AG08396 (cell line): ENCODE measurements at regions not wholly inside any gene's neighbourhood (a gene's known extent, or its start where the extent isn't known, plus 50 kb on each side); places are given as distances from the start of the nearest gene placed in this dataset.
"Not testable (repeated sequence)": the region's sequence is repeated elsewhere in the genome, so short reads cannot be mapped to it uniquely, and the experiment has no call there.

Experiments used
- DNase-seq: peaks from one replicate; pipeline ENCODE4 v3.0.0; 2012; ENCODE audit warnings: low spot score, mixed read lengths

DNA sequence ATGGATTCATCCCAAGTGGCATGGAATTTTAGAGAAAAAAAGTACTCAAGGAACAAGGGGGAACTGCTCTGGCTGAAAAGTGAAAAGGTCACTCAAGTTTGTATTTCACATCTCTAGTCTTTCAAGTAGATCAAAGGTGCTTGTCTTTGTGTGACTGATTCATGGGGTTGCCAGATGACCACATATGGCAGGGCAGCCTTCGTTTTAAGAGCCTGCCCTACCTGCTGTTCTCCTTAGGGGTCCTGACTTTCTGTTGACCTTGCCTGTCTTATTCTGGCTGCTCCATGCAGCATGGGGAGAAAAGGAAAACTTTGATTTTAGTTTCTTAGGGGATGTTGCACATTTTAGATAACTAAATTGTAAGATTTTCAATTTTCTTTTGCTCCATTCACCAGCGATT lies 877.7 kb downstream of the TLE1 start:
- no peak for DNase-seq

GRCh38 chr9:80811003-80811402 lies 878.3 kb downstream of the TLE1 start:
- peak; percentile 7 for DNase-seq

DNA sequence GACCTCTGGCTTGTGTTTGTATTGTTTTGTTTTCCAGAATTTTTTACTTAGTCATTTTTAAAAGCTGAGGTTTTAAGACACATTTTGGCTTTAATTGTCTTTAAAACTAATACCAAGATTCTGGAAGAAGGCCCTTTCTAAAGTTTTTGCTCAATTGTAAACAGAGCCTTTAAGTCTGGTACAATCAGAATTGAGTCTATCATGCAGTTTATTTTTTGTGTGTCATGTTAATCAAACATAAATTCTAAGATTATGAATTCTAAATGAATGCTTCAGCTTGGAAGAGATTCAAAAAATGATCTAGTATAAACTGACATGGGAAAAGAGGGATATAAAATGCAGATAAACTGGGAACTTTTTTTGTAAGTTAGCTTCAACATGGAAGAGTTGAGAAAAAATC lies 882.7 kb downstream of the TLE1 start:
- DNase-seq, result no peak

DNA sequence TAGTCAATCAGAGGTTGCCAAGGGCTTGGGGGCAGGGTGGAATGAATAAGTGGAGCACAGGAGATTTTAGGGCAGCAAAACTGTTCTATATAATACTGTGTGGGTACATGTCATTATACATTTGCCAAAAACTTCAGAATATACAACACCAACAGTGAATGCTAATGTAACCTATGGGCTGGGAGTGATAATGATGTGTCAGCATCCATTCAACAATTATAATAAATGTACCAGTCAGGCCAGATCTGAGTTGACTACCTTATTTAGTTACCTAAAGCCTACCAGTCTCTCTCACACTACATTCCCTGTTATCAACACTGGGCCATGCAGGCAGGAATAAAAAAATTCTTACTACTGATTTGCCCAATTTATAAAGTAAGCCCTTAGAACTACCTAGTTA lies 884.5 kb downstream of the TLE1 start:
- DNase-seq, result no peak

DNA sequence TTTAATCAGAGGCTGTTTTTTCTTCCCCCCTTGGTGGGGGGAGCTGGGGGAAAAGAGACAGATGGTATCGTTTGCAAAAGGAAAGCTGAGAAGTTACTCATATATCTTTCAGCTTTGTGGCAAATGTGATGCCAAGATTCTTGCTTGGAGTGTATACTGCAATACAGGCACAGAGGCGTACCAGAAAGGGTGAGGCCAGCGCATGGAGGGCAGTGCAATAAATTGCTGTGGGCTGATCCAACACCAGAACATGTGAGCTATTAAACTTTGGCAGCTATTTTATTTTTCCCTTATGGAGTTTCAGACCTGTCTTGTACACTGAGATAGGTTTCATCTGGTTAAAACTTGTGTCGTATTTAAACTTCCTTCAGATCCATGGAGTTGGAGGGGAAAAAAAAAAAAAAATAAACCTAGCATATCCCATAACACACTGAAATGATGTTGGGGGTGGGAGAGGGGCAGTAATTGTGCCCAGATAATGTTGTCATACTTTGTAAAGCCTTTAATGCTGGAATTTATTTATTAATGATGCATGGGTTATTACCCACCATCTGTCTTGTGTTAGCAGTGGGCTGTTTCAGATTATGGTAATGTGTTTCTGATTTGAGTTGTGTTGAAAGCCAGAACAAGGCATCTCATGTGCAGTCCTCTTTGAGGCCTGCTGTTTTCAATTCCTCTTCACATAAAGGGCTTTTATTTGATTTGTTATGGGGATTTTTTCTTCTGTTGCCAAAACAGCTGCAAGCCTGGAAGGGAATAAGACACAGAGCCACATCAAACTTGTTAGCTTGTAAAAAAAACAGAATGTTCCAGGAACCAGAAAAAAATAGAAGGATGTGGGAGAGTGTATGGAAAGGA lies 891.3 kb downstream of the TLE1 start:
- DNase-seq, result no peak

GRCh38 chr9:80797101-80797829 lies 892.1 kb downstream of the TLE1 start:
- DNase-seq, result no peak

DNA sequence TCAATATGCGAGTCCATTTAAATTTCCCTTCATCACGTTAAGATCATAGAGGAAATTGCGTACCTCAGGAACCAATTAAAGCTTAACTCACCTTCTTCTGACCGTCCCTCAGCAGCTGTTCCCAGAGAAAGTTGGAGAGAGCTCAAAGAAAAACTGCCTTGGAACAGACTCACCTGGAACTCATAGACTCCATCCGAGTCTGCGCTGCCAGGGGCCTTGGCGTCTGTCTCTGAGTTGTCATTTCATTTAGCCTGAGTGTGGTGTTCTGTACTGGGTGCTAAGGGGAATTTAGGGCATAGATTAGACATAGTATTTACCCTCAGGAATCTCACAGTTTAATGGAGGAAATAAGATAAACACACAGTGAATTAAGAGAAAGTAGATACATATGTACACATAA lies 892.7 kb downstream of the TLE1 start:
- no peak for DNase-seq

GRCh38 chr9:80794197-80794596 lies 895.1 kb downstream of the TLE1 start:
- no peak for DNase-seq

DNA sequence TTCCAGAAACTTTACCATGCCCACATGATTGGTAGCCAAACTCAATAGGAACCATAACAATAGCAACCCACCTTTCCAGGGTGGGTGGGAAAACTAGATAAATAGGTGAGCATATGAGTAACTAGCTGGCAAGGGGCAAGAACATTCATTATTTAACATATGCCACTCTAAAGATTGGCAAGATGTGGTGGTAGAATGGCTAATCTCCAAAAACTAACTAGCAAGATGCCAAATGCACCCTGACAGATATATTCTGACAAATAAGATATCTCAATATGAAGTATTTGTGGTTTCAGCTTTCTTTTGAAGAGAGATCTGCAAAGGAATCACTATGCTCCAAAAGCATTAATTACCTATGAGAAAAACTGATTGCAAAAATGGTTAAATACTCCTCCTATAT lies 895.6 kb downstream of the TLE1 start:
- DNase-seq, result no peak

DNA sequence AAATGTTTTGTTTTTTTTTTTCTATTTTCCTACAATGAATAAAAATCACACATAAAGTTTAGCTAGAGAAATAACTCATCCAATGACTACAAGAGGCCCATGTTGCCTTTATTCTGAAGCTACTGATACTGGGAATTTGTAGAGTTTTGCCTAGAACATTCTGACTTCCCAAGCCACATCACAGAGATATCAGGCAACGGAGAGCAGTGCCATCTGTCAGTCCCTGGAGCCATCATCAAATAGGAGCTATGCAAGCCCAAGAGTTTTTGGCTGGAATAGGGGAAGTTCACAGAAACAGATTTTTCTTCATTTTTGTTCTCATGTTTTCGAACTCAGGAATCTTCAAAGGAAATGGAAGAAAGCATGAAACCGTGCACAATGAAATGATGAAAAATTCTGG lies 896.6 kb downstream of the TLE1 start:
- no peak for DNase-seq

DNA sequence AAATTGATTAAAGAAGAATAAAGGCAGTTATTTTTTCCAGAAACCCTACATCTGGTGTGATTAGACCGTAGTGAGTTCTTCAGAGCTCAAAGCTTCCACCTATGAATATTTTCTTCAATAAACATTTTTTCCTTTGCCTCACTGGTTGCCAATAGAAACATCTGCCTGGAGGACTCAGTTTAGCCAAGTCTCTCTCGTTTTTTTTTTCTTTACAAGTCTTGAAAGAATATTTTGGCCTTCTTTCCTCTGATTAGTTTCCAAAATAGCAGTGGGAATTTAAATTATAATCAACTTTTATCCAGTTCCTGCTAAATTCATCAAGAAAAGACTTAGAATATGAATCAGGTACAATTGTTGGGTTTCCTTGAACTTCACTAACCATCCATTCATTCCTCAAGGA lies 897.5 kb downstream of the TLE1 start:
- no peak for DNase-seq

DNA sequence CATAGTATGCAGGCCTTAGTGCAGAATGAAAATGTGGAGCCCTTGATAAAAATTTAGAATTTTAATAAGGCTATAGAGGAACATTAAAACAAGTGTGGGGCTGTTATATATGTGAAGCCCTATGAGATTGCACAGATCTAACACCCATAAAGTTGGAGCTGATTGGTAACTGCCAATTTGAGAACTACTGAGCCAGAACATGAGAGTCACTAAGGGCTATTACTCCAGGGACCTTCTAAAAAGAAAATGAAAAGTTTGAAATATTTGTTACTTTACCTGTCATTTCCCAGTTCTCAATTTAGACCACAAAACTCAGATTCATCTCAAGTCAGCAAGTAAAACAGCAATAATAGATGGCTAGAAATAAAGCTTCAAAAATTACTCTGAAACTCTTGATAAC lies 898.6 kb downstream of the TLE1 start:
- DNase-seq, result no peak

GRCh38 chr9:80789831-80790230 lies 899.5 kb downstream of the TLE1 start:
- no peak for DNase-seq

DNA sequence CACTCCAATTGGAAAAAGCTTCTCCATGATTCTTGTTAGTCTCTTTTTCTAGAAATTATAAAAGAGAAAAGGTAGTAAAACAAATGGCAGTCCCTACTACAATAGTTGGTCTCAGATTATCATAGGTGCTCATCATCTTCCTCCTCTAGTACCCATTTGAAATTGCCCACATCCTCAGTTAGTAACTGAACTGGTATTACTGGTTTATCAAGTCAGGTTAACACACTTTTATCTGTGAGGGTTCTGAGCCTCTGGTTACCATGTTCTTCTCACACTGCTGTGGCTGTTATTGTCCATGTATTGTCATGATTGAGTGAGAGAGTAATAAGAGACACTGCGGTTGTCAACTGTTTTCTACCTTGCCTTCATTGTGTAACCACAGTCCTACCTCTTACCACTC lies 901.7 kb downstream of the TLE1 start:
- no peak for DNase-seq

DNA sequence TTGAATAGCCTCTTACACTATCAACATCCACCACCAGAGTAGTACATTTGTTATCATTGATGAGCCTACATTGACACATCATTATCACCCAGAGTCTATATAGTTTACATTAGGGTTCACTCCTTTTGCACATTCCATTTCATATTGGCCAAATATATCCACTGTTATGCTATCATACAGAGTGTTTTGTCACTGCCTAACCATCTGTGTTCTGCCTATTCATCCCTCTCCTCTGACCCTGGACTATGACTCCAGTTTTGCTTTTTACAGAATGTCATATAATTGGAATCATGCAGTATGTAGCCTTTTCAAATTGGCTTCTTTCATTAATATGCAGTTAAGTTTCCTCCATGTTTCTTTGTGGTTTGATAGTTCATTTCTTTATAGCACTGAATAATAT lies 904.7 kb downstream of the TLE1 start:
- no peak for DNase-seq

DNA sequence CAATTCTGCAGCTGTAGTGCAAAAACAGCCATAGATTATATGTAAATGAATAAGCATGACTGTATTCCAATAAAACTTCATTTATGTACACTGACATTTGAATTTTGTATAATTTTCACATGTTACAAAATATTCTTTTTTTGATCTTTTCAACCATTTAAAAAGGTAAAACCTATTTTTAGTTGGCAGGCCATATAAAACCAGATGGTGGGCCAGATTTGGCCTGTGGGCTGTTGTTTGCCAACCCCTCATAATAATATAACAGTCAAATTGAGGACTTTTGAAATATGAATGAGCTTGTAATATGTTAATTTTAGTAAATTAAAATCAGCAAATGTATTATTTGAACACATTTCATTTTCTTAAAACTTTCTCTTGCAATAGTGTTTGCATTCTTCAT lies 913.4 kb downstream of the TLE1 start:
- DNase-seq, result no peak

DNA sequence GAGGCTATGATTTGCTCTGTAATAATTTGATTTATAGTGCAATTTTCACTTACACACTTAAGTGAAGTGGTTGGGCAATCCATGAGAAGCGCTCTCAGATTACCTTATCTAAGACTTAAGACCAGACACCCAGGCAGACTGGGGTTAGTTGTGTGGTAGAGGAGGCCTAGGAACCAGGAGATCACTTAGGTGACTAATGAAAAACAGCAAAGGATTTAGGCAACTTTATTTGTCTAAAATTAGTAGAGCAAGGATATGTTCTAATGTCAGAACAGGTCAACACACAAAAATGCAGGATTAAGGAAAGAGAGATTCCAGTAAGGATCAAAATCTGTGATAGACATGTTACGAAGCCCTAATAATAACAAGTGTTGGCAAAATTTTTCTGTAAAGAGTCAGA lies 913.8 kb downstream of the TLE1 start:
- no peak for DNase-seq

DNA sequence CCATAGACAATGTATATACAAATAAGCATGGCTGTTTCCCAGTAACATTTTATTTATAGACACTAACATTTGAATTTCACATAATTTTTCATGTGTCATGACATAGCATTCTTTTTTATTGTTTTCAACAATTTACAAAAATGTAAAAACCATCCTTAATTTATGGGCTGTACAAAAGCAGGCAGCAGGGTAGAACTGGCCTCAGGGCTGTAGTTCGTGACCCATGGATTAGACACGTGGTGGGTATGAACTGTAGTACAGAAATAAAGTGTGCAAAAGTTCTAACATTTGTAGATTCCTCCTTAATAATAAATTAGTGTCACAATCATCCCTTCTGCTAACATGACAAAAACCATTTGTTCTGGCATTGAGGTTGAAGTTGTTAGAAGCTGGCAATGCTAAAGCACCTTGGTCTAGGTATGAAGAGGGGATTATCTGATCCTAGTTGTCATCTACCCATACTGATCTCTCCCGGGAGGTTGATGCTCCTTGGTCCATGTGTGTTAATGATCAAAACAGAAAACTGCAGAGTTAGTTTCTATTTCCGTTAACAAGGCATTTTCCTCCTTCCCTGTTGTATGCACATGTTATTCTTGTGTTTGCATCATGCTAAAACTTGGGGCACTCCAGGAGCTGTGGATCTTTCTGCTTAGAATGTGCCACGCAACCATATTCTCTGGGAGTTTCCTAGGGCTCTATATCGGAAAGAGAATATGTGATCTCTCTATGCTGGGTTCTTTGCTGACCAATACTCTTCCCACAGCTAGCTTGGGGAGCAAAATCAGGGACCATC lies 917.6 kb downstream of the TLE1 start:
- no peak for DNase-seq

DNA sequence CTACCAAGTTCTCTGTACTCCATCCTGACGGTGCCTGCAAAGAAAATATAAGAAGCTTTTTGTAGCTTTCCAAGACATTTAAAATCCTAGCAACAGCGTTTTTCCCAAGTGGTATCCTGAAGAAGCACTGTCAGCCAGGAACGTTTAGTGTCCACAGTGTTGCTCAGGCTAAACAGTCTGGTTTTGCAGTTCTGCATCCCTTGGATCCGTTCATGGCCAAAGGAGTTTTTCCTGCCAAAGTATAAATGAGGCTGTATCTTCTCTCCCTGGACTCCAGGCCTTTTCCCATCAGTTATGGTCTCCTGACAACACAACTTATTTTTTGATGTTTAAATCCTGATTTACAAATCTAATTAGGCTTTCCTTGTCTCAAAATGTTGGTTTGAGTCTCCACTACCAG lies 925.8 kb downstream of the TLE1 start:
- no peak for DNase-seq

DNA sequence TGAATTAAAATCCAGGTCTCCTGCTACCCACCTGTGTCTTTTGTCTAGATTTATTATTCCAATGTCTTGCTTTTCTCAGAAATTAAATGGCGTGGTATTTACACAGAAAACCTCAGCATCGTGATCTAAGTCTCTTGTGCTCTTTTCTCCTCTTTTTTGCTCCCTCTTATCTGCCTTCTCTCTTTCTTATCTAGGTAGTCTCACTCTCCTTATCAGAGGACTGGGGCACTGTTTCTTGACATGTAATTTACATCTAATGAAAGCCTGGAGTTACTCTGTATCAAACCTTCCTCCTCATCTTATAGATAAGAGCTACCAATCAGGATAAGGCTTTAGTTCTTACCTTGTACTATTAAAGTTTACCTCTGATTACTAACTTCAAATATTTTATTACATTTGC lies 933.8 kb downstream of the TLE1 start:
- no peak for DNase-seq

GRCh38 chr9:80747056-80747455 lies 942.3 kb downstream of the TLE1 start:
- not testable (repeated sequence) for DNase-seq

- no peak for DNase-seq
Measured at GRCh38 chr9:80732506-80732905, 956.8 kb downstream of the TLE1 start.

- no peak for DNase-seq
Measured at GRCh38 chr9:80720579-80720978, 968.8 kb downstream of the TLE1 start.
